Hypothalamus (tissue), 51 donors: ENCODE measurements at regions not wholly inside any gene's neighbourhood (a gene's known extent, or its start where the extent isn't known, plus 50 kb on each side); places are given as distances from the start of the nearest gene placed in this dataset.

Experiments used
- DNase-seq, 51 donors: peaks; one replicate each; lab custom pipeline; 2025; lab: John Stamatoyannopoulos, UW

DNA sequence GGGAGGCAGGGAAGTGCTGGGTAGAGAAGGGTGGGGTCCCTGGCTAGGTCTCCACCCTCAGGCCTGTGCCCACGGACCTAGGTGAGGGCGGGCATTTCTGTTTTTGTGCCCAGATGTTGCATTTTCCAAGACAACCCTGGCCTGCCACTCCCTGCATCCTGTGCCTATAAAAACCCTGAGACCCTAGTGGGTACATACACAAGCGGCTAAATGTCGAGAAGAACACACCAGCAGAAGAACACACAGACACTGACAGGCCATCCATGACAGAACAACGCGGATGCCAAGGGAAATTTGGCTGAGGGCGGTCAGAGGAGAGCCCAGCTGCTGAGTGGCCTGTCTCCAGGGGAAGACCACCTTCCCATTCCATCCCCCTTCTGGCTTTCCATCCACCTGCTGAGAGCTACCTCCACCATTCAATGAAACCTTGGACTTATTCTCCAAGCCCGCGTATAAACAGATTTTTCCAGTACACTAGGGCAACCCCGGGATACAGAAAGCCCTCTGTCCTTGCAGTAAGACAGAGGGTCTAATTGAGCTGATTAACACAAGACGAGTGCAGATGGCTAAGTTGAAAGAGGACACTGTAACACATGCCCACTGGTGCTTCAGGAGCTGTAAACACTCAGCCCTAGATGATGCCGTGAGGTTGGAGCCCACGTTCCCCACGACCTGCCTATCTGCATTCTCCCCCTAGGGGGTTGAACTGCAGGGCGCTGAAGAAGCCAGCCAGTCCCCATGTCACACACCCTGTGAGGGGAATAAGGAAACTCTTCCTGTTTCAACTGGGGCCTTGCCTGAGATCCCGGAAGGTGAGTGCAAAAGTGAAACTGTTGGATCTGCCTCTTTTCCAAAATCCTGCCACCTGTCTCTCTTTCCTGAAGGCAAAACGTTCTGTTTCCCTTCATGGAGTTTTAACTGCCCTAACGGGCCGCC, 147.2 kb upstream of the COX10 start:
- DNase-seq, result no peak

DNA sequence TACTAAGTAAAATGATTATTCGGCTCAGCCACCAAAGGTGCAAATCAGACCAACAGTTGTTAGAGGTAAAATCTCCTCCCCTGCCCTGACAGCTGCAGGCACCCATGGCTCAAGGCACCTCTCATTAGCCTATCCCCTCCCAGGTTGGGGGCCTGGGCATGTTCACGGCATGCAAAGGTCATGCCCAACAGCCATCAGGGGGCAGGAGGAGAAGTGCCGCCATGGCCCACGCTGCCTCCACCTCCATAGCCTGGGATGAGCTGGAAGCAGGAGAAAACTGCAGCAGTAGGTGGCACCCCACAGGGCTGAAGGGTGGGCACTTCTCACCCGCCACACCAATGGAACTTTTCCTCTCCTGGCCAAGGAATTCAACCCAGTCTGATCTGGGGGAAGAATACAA, 146.4 kb upstream of the COX10 start:
- no peak for DNase-seq

DNA sequence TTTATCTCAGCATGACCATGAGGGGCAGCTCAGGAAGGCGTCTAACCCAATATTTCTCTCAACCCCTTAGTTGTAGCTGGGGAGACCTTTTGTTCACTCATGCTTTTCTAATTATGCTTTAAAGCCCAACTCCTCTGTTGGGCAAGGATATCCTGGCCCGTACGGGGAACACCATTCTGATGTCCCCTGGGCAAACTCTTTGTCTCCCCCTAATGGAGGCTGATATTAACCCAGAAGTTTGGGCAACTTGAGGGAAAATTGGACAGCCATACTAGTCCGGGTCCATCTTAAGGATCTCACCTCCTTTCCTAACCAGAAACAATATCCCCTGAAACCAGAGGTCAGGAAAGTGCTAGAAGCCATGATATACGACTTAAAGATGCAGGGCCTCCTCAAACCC, 143.7 kb upstream of the COX10 start:
- no peak for DNase-seq

DNA sequence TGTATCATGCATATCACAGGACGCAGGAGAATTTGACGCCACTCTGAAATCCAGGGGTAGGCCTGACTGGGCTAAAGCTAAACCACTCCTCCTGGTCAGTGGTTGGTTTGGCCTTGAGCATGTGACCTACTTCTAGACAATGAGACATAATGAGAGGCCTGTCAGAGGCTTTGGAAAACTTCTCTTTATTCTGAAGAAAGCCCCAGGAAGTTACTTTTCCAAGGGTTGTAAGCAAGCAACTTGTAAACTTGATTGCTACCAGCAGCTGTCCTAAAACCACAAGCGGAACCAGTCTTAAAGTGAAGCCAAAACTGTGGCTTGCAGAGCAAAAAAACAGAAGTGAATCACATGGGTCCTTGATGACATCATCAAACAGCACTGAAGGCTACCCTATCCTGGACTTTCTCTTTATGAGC, 138.2 kb upstream of the COX10 start:
- peak in 13 of 51 donors; percentile 1 to 42 (median 13) for DNase-seq

DNA sequence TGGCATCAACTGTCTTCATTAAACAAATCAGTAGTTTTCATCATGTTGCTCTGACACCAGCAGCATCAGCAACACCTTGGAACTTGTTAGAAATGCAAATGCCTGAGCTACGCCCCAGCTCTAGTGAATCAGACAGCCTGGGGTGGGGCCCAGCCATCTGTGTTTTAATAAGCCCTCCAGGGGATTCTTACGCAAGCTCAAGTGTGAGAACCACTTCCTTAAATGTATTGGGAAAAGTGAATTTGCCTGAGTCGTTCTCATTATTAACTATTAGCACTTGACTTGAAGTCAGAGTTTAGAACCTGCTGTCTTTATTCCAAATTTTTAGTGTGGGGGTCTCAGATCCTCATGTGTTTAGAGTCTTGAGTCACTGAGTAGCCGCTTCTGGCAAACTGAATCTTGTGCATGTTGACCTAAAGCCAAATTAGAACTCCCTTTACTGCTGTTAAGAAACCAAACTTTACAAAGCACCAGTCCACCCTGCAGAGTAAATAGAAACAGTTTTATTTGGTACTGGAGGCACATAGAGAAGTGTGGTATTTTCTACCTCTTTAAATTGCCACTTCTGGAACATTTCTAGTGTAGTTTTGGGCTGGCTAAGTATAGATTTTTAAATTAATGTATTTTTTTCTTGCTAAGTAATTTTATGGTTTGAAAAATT, 137.4 kb upstream of the COX10 start:
- DNase-seq, result peak in 4 of 51 donors; percentile 2 to 14 (median 4)

DNA sequence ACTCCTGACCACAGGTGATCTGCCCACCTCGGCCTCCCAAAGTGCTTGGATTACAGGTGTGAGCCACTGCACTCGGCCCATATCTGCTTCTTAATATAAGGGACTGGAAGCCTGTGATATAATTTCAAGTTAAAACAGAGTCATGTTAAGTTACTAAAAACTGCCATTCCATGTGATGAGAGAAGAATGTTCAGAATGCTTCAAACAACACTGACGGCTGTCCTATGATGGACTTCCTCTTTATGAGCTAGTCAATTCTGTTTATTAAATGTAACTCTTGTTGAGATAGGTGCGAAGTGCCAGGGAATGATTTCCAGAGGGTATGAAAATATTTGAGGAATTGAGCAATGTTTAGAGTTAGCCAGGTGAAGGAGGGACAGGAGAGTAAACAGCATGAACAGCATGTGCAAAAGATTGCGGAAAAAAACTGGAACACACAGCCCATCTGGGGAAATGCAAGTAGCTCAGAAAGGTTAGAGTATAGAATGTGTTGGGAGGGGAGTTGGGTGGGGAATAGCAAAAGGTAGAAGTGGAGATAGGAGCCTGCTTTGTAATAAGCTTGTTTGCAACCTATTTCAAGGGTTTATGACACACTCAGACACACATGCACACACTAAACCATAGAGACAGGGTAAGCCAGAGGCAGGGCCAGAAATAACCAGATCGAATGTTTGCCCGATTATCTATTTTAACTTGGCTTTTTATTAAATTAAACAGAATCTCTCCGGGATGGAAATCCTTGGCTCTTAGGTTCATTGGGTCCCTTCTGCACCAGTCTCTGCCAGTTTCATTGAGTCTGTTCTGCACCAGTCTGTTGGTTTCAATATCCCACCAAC, 135.6 kb upstream of the COX10 start:
- no peak for DNase-seq

- no peak for DNase-seq
Observed at GRCh38 chr17:13939222-13939621, 130.1 kb upstream of the COX10 start.

GRCh38 chr17:13940858-13941665, 128.2 kb upstream of the COX10 start:
- no peak for DNase-seq

DNA sequence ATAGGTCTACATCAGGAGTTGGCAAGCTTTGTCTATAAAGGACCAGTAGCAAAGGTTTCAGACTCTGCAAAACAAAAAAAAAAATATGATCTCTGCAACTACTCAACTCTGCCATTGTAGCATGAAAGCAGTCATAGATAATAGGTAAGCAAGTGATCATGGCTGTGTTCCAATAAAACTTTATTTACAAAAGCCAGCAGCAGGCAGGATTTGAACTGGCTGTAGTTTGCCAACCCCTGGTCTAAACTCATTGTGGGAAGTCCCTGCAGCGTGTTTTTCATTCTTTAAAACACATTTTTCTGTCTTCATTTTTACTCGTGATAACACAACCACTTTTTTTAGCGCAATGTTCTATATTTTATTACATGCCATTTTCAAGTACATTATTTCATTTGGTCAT, 127.5 kb upstream of the COX10 start:
- DNase-seq, result no peak

DNA sequence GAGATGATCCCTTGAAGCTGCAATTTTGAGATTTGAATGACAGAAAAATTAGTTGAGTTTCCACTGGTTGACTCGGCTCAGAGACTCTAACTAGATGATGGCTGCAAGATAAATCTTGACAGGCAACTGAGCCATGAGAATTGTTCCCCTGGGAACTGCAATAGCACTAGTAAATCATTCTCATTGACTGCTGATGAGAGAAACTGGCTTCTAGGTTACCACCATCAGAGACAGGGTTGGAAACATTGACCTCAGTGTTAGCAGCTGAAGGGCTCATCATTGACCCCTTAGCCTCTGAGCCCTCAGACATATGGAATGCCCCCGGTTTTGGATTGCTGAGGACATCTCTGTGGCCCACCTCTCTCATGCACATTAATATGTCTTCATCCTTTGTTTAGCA, 125.4 kb upstream of the COX10 start:
- DNase-seq, result no peak

DNA sequence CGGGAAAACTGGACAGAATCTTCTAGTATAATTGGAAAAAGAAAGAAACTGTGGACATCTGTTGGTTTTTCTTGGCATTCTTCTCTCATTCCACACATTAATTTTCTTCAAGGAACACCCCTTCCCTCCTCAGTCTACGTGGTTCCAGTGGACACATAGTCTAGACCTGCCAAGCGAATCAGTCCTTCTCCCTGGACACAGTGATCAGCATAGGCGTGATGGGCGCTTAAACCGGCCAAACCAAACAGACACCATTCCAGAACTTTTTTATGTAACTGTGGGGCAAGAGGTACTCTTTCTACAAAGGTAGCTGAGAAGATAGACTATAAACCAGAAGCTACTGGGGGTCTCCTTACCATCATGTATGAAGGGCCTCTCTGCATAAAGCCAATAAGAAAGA, 121.8 kb upstream of the COX10 start:
- DNase-seq, result no peak

DNA sequence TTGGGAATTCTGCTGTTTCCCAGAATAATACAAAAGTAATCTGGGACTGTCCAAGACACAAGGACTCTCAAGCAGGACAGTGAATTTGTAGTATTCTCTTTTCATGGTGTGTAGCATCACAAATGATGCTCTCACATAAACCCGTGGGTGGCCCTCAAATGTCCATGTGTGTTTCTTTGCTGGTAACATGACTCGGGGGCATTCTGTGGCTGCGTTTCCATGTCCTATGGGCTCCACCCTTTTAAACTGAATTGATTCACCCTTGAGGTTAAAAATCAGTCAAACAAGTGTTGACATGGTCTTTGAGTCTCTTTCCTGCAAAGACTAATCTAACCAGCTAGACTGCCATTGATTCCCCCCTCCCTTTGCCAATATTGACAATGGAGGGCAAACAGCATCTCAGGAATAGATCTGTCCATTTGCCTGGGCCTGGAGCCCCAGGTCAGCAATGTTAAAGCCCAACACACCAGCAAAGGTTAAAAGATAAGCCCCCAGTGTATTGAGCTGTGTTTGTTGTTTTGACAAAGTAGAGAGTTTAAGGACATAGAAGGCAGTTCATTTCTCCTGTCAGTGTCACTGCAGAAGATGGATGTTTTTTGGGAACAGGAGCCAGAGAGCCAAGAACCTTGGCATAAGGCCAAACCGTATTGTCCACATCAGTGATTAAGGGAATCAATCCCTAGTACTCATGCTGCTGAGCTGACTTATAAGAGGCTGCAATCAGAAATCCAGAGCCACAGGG, 117.1 kb upstream of the COX10 start:
- no peak for DNase-seq

GRCh38 chr17:13953841-13954240, 115.5 kb upstream of the COX10 start:
- no peak for DNase-seq

GRCh38 chr17:13957636-13958035, 111.7 kb upstream of the COX10 start:
- DNase-seq, result no peak

DNA sequence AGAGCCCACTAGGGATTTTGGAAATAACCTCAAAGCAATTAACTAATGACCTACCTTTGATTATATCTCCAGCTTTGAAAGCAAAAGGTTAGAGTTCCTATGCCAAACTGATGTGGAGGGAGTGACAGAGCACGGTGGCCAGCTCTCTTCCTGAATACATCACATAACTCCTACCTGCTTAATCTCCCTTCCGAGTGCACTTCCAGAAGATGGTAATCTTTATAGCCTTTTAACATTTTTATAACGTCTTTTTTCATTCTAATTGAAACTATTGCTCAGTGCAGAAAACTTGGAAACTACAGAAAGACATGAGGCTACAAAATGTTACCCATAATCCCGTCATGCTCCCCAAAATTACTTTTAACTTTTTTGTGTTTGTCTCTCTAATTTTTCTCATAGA, 110.5 kb upstream of the COX10 start:
- no peak for DNase-seq

DNA sequence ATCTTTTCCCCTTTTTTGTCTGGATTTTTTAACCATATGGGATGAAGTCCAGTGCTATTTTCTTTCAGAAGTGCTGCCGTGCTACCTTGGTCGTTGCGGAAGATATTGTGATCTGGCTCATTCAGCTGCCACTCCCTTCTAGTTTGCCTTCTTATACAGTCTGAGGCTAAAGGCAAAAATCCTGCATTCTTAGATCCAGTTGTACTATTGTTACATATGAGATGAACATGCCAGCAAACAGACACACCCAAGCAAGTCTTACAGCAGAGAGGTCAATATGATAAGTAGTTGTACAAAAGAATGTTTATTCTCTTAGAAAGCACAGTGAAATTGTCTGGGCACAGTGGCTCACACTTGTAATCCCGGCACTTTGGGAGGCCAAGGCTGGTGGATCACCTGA, 108.0 kb upstream of the COX10 start:
- no peak for DNase-seq

DNA sequence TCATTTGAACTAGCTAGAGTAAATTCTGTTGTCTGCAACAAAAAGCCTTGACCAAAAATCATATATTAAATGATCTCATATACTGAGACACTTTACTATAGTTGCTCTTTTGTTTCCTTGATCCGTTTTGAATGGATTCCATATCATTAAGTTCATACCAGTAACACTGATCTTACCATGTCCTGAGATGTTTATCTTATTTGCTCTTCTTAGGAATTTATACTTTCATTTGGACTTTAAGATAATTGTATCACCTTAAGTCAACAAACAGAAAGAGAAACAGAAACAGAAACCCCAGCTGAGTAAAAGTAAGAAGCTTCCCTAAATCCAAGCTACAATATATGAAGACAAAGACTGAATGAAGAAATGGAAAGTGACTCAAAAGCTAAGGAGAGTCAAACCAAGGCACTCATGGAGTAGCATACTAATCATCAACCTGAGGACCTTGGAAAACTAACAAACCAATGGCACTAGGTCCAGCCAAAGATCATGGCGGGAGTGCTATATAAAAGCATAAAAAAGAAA, 106.5 kb upstream of the COX10 start:
- DNase-seq, result no peak

GRCh38 chr17:13967416-13967815, 101.9 kb upstream of the COX10 start:
- no peak for DNase-seq

DNA sequence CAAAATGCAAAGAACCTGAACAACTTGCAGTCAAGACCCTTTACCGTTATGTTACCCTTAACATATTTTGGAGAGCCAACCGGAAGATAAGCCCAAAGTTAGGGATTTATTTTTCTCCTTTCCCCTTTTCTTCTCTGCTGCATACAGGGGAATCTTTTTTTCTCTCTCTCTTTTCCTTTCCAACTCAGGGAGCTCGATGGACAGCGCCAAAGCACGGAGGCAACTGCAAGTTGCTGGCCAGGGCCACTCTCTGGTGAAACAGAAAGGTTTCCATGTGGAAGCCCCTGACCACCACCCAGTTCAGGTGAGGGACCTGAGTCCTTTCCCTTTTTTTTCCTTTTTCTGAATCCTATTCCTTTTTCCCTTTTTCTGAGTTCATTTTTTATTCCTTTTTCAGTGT, 98.8 kb upstream of the COX10 start:
- no peak for DNase-seq
